ENCODE measurements at regions not wholly inside any gene's neighbourhood (a gene's known extent, or its start where the extent isn't known, plus 50 kb on each side); places are given as distances from the start of the nearest gene placed in this dataset.

DNA sequence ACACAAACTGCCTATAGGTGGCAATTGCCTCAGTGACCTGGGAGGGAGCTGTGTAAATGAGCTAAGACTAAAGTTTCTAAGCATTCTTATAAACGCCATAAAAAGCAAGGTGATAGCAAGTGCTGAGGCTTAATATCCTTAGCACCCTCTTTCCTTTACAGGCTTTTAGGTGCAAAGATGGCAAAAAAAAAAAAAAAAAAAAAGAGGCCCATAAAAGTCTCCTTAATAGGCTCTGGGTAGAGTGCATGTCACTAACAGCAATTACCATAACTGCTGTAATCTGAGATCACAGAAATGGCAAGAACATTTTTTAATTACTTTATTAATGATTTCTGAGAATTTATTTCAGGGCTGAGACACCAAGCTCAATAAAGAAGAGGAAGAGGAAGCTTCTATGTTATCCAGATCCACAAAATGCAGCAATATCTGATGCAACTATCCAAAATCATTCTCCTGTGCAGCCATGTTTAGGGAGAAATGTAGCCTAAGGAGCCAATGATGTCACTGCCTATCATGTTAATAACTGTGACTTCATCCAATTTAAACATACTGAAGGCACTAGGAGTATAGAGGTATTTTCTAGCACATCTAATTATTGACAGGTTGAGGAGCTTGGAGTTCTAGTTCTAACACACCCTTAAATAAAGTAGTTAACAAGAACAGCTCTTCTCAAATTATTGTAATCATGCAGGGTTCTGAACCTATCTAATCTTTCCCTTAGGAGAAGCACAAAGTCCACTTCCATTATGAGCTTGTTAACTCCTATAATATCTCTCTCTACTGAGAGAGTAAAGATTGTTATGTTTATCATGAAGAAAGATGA, 804.3 kb upstream of the ACVR2A start:
- Histone ChIP-seq H3K56ac (ENCODE audit: insufficient read length, low read depth, low read length) (no peak overlapping the region), H3K23me2 (ENCODE audit: insufficient read length, low read depth, low read length, poor library complexity, severe bottlenecking) (no peaks in the 10 kb centered on the region), H3T11ph (ENCODE audit: low read length) (no peak overlapping the region), H4K91ac (ENCODE audit: insufficient read length, low read depth, low read length) (no peak overlapping the region), H2AFZ (ENCODE audit: low read length) (no peak overlapping the region), H3K14ac (ENCODE audit: insufficient read depth, low read length) (no peak overlapping the region), H4K5ac (ENCODE audit: insufficient read length, low read depth, low read length) (no peak overlapping the region), H4K20me1 (ENCODE audit: control insufficient read depth, insufficient read depth, insufficient read length) (no peaks in the 10 kb centered on the region), H3K9ac (ENCODE audit: extremely low read depth, insufficient read length, low read length) (no peak overlapping the region), H3K18ac (ENCODE audit: insufficient read length, low read depth, low read length) (no peak overlapping the region), H2BK120ac (ENCODE audit: low read depth, low read length, poor library complexity, severe bottlenecking) (no peak overlapping the region), H3K4me1 (ENCODE audit: insufficient read depth, low read length) (peaks cover 2% of the 10 kb centered on the region; the same call in 1 of the 2 replicates), H2BK15ac (ENCODE audit: low read depth, low read length) (no peak overlapping the region), H2AK5ac (ENCODE audit: insufficient read length, low read length) (no peak overlapping the region), H2BK12ac (ENCODE audit: insufficient read length, low read depth, low read length) (no peak overlapping the region), H3K9me3 (ENCODE audit: control insufficient read depth, low read depth, low read length) (no peaks in the 10 kb centered on the region), H3K23ac (ENCODE audit: insufficient read length, low read depth, low read length) (no peak overlapping the region), H3K27me3 (ENCODE audit: insufficient read depth, low read length) (no peaks in the 10 kb centered on the region; the same call in 1 of the 2 replicates), H4K8ac (replicated peaks; ENCODE audit: insufficient read length, low read depth, low read length) (no peak overlapping the region), H3K79me2 (ENCODE audit: insufficient read depth, low read length) (no peaks in the 10 kb centered on the region), H3K4ac (ENCODE audit: low read depth, low read length) (no peak overlapping the region), H3K79me1 (ENCODE audit: insufficient read depth, low read depth, low read length, poor library complexity, severe bottlenecking) (no peaks in the 10 kb centered on the region), H2BK20ac (ENCODE audit: low read depth, low read length, poor library complexity, severe bottlenecking) (no peak overlapping the region), H3K4me2 (ENCODE audit: insufficient read depth, insufficient read length, low read length) (no peak overlapping the region), H2BK5ac (ENCODE audit: insufficient read length, low read length) (no peak overlapping the region), H3K27ac (ENCODE audit: insufficient read length, low read depth, low read length) (no peak overlapping the region)
- H3K27ac Mint-ChIP-seq, result no peak overlapping the region
- WGBS (ENCODE audit: extremely low coverage, insufficient read length, low lambda C conversion rate), result no CpG with 5 or more reads among the region's 1 CpG
- H3K36me3 Mint-ChIP-seq (ENCODE audit: insufficient read depth in 1 of 3, low read depth in 3 of 3), result no peaks in the 10 kb centered on the region
- no peak overlapping the region for H3K4me3 Mint-ChIP-seq
- no peaks in the 10 kb centered on the region for H3K9me3 Mint-ChIP-seq
- peaks cover 5 to 10% of the 10 kb centered on the region in 2 experiments for H3K4me1 Mint-ChIP-seq
- TF ChIP-seq CTCF (conservative IDR thresholded peaks at IDR 0.05), result no peak; the same call in 2 of the 3 replicates
- no peaks in the 10 kb centered on the region for H3K27me3 Mint-ChIP-seq (ENCODE audit: low read depth)
- DNase-seq, result no peak
